ENCODE measurements at regions not wholly inside any gene's neighbourhood (a gene's known extent, or its start where the extent isn't known, plus 50 kb on each side); places are given as distances from the start of the nearest gene placed in this dataset.

DNA sequence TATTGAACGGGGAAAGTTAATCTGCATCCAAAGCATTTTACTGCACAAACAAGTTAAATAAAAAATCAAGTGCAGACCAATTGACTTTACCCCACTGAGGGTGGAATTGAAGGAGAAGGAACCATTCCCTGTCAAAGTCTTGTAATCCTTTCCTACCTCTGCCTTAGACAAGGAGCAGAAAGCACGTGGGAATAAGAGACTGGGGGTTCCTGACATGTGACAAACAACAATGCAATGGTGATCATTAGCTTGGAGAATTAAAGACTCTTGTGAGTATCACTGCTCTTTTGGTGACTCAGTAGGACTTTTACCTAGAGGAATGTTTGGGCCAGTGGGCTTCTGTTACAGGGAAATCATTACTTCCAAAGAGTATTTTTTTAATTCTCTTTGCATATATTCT, 779.5 kb downstream of the TLR4 start:
- in situ Hi-C loops (cut with HindIII; ENCODE audit: low pct_unique_long_range_greater_than_20kb, low sequenced_read_pairs), result no loop called here
- CTCF ChIA-PET, result no interaction called here

DNA sequence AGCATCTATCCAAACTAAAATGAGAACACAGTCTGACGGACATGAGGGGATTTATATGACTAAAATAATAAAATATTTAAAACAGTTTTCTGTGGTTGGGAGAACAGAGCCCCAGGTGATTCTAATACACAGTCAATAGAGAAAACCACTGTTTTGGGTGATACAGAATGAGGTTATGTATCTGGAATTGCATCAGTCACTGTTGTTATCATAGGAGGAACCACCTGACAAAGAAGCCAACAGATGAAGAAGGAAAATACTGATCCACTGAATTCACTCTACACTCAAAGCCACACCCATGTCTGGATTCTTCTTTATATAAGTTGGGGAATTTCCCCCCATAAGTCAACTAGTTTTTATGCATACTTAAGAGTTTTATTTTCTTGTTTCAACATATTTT, 799.0 kb downstream of the TLR4 start:
- no TSS peak for BruUV-seq (replicated peaks)
- intact Hi-C loops (cut with micrococcal nuclease; ENCODE audit: unreplicated experiment), result no loop called here
- Histone ChIP-seq H3K9me3 (ENCODE audit: control insufficient read depth, insufficient read depth, low read depth, low read length) (no peaks in the 10 kb centered on the region), H3K27ac (ENCODE audit: low read length) (no peak overlapping the region), H3K4me1 (ENCODE audit: control insufficient read depth, insufficient read depth, low read length) (no peaks in the 10 kb centered on the region), H3K27me3 (ENCODE audit: control insufficient read depth, insufficient read depth, low read length) (no peaks in the 10 kb centered on the region), H3K36me3 (ENCODE audit: control insufficient read depth, insufficient read depth, low read length) (no peaks in the 10 kb centered on the region), H3K4me3 (ENCODE audit: low read depth in 2 of 2, low read length in 2 of 2) (no peak overlapping the region)
- ATAC-seq (no peak), DNase-seq (ENCODE audit: low read depth, low spot score) (no peak)
- TF ChIP-seq, protein P1, sequence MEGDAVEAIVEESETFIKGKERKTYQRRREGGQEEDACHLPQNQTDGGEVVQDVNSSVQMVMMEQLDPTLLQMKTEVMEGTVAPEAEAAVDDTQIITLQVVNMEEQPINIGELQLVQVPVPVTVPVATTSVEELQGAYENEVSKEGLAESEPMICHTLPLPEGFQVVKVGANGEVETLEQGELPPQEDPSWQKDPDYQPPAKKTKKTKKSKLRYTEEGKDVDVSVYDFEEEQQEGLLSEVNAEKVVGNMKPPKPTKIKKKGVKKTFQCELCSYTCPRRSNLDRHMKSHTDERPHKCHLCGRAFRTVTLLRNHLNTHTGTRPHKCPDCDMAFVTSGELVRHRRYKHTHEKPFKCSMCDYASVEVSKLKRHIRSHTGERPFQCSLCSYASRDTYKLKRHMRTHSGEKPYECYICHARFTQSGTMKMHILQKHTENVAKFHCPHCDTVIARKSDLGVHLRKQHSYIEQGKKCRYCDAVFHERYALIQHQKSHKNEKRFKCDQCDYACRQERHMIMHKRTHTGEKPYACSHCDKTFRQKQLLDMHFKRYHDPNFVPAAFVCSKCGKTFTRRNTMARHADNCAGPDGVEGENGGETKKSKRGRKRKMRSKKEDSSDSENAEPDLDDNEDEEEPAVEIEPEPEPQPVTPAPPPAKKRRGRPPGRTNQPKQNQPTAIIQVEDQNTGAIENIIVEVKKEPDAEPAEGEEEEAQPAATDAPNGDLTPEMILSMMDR (IDR thresholded peaks at IDR 0.05), result no peak
- TF ChIP-seq TCF7L2 (IDR thresholded peaks at IDR 0.05; ENCODE audit: low read depth, low read length) (no peak), SIN3A (IDR thresholded peaks at IDR 0.05; ENCODE audit: borderline replicate concordance, insufficient read depth, low read depth, low read length) (no peak)
- in situ Hi-C loops (cut with HindIII; ENCODE audit: low pct_unique_long_range_greater_than_20kb, low sequenced_read_pairs), result no loop called here
- POLR2A ChIA-PET, result no interaction called here
- CTCF ChIA-PET, result no interaction called here

More for the DNA sequence above, 779.5 kb downstream of the TLR4 start:
- no peak for ATAC-seq
- TF ChIP-seq SIN3A (IDR thresholded peaks at IDR 0.05; ENCODE audit: borderline replicate concordance, insufficient read depth, low read depth, low read length) (no peak), TCF7L2 (IDR thresholded peaks at IDR 0.05; ENCODE audit: low read depth, low read length) (no peak), POLR2AphosphoS5 (IDR thresholded peaks at IDR 0.05; ENCODE audit: low read depth, low read length) (no peak)
- TF ChIP-seq, protein P2, sequence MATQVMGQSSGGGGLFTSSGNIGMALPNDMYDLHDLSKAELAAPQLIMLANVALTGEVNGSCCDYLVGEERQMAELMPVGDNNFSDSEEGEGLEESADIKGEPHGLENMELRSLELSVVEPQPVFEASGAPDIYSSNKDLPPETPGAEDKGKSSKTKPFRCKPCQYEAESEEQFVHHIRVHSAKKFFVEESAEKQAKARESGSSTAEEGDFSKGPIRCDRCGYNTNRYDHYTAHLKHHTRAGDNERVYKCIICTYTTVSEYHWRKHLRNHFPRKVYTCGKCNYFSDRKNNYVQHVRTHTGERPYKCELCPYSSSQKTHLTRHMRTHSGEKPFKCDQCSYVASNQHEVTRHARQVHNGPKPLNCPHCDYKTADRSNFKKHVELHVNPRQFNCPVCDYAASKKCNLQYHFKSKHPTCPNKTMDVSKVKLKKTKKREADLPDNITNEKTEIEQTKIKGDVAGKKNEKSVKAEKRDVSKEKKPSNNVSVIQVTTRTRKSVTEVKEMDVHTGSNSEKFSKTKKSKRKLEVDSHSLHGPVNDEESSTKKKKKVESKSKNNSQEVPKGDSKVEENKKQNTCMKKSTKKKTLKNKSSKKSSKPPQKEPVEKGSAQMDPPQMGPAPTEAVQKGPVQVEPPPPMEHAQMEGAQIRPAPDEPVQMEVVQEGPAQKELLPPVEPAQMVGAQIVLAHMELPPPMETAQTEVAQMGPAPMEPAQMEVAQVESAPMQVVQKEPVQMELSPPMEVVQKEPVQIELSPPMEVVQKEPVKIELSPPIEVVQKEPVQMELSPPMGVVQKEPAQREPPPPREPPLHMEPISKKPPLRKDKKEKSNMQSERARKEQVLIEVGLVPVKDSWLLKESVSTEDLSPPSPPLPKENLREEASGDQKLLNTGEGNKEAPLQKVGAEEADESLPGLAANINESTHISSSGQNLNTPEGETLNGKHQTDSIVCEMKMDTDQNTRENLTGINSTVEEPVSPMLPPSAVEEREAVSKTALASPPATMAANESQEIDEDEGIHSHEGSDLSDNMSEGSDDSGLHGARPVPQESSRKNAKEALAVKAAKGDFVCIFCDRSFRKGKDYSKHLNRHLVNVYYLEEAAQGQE (IDR thresholded peaks at IDR 0.05; ENCODE audit: insufficient read depth in 1 of 2, low read depth in 2 of 2, low read length in 1 of 2), result no peak
- TF ChIP-seq, protein P1 (IDR thresholded peaks at IDR 0.05), result no peak
- no peak overlapping the region for H3K27ac ChIP-seq (ENCODE audit: low read length)
- no peaks in the 10 kb centered on the region for H3K27me3 ChIP-seq (ENCODE audit: control insufficient read depth, insufficient read depth, low read length)
- H3K36me3 ChIP-seq (ENCODE audit: control insufficient read depth, insufficient read depth, low read length), result no peaks in the 10 kb centered on the region
- BruUV-seq (replicated peaks), result no TSS peak
- no peaks in the 10 kb centered on the region for H3K4me1 ChIP-seq (ENCODE audit: control insufficient read depth, insufficient read depth, low read length)
- no peak overlapping the region for H3K4me3 ChIP-seq (ENCODE audit: low read depth in 2 of 2, low read length in 2 of 2)
- intact Hi-C loops (cut with micrococcal nuclease; ENCODE audit: unreplicated experiment), result no loop called here
- no peaks in the 10 kb centered on the region for H3K9me3 ChIP-seq (ENCODE audit: control insufficient read depth, insufficient read depth, low read depth, low read length)
- POLR2A ChIA-PET, result no interaction called here
- no peak for DNase-seq (ENCODE audit: low read depth, low spot score)

Data from Panc1 (cell line).